H9 (cell line): ENCODE measurements at regions not wholly inside any gene's neighbourhood (a gene's known extent, or its start where the extent isn't known, plus 50 kb on each side); places are given as distances from the start of the nearest gene placed in this dataset.

Source experiments
- DNase-seq: peaks from one replicate; pipeline ENCODE4 v3.0.0-alpha.2; 2017
- H2AFZ ChIP-seq: one replicate; pipeline ENCODE4 v1.6.1; 2013; ENCODE audit warnings: mild to moderate bottlenecking, low read length, control low read depth, moderate library complexity
- H2AK5ac ChIP-seq: 2 replicates; pipeline ENCODE4 v1.6.1; 2013; ENCODE audit warnings: low read length, control low read depth, mixed read lengths; ENCODE audit not compliant: insufficient read length
- H2BK120ac ChIP-seq: one replicate; pipeline ENCODE4 v1.6.1; 2013; ENCODE audit warnings: low read depth, mild to moderate bottlenecking, low read length, control low read depth, inconsistent platforms; ENCODE audit not compliant: poor library complexity, severe bottlenecking
- H2BK12ac ChIP-seq: 2 replicates; pipeline ENCODE4 v1.6.1; 2013; ENCODE audit warnings: low read length, control low read depth, mixed read lengths, low read depth; ENCODE audit not compliant: insufficient read length
- H2BK15ac ChIP-seq: 2 replicates; pipeline ENCODE4 v1.6.1; 2013; ENCODE audit warnings: low read depth, low read length, control low read depth
- H2BK20ac ChIP-seq: one replicate; pipeline ENCODE4 v1.6.1; 2013; ENCODE audit warnings: low read depth, mild to moderate bottlenecking, low read length, control low read depth, inconsistent platforms; ENCODE audit not compliant: poor library complexity, severe bottlenecking
- H2BK5ac ChIP-seq: 2 replicates; pipeline ENCODE4 v1.6.1; 2013; ENCODE audit warnings: low read length, control low read depth, mixed read lengths; ENCODE audit not compliant: insufficient read length
- H3K14ac ChIP-seq: 2 replicates; pipeline ENCODE4 v1.6.1; 2013; ENCODE audit warnings: low read length, control low read depth; ENCODE audit not compliant: insufficient read depth
- H3K18ac ChIP-seq: 2 replicates; pipeline ENCODE4 v1.6.1; 2013; ENCODE audit warnings: low read depth, mild to moderate bottlenecking, mixed read lengths, low read length, control low read depth; ENCODE audit not compliant: insufficient read length
- H3K23ac ChIP-seq: 2 replicates; pipeline ENCODE4 v1.6.1; 2013; ENCODE audit warnings: low read length, control low read depth, mixed read lengths, low read depth; ENCODE audit not compliant: insufficient read length
- H3K23me2 ChIP-seq: 2 replicates; pipeline ENCODE4 v1.6.1; 2013; ENCODE audit warnings: low read depth, mild to moderate bottlenecking, mixed read lengths, low read length, control low read depth; ENCODE audit not compliant: insufficient read length, poor library complexity, severe bottlenecking
- H3K27ac ChIP-seq: 2 replicates; pipeline ENCODE4 v1.5.1; 2013; ENCODE audit warnings: low read length, control low read depth, mixed read lengths, low read depth; ENCODE audit not compliant: insufficient read length
- H3K27me3 ChIP-seq: 2 replicates; pipeline ENCODE4 v1.6.1; 2013; ENCODE audit warnings: low read length, control low read depth, inconsistent platforms; ENCODE audit not compliant: insufficient read depth
- H3K4ac ChIP-seq: 2 replicates; pipeline ENCODE4 v1.6.1; 2013; ENCODE audit warnings: low read depth, mild to moderate bottlenecking, control low read depth, inconsistent platforms, low read length, moderate library complexity
- H3K4me1 ChIP-seq: 2 replicates; pipeline ENCODE4 v1.6.1; 2013; ENCODE audit warnings: low read length, control low read depth, inconsistent platforms; ENCODE audit not compliant: insufficient read depth
- H3K4me2 ChIP-seq: 2 replicates; pipeline ENCODE4 v1.6.1; 2013; ENCODE audit warnings: low read length, control low read depth, mixed read lengths; ENCODE audit not compliant: insufficient read length, insufficient read depth
- H3K56ac ChIP-seq: 2 replicates; pipeline ENCODE4 v1.6.1; 2013; ENCODE audit warnings: low read depth, mild to moderate bottlenecking, mixed read lengths, low read length, control low read depth; ENCODE audit not compliant: insufficient read length
- H3K79me1 ChIP-seq: 2 replicates; pipeline ENCODE4 v1.6.1; 2013; ENCODE audit warnings: low read depth, mild to moderate bottlenecking, moderate library complexity, low read length, control low read depth, inconsistent platforms; ENCODE audit not compliant: insufficient read depth, poor library complexity, severe bottlenecking
- H3K79me2 ChIP-seq: 2 replicates; pipeline ENCODE4 v1.6.1; 2013; ENCODE audit warnings: low read length, control low read depth, inconsistent platforms; ENCODE audit not compliant: insufficient read depth
- H3K9ac ChIP-seq: 2 replicates; pipeline ENCODE4 v1.6.1; 2013; ENCODE audit warnings: low read length, control low read depth, mixed read lengths; ENCODE audit not compliant: insufficient read length; ENCODE audit errors: extremely low read depth
- H3K9me3 ChIP-seq: one replicate; pipeline ENCODE4 v1.6.1; 2013; ENCODE audit warnings: low read depth, low read length, inconsistent platforms; ENCODE audit not compliant: control insufficient read depth
- H3T11ph ChIP-seq: one replicate; pipeline ENCODE4 v1.6.1; 2013; ENCODE audit warnings: mild to moderate bottlenecking, low read length, control low read depth, inconsistent platforms
- H4K20me1 ChIP-seq: one replicate; pipeline ENCODE4 v1.6.1; 2013; ENCODE audit not compliant: control insufficient read depth, insufficient read length, insufficient read depth
- H4K5ac ChIP-seq: 2 replicates; pipeline ENCODE4 v1.6.1; 2013; ENCODE audit warnings: low read depth, mild to moderate bottlenecking, mixed read lengths, low read length, control low read depth; ENCODE audit not compliant: insufficient read length
- H4K8ac ChIP-seq: replicated peaks from 2 replicates; pipeline ENCODE4 v1.6.1; 2013; ENCODE audit warnings: low read length, control low read depth, mixed read lengths, low read depth; ENCODE audit not compliant: insufficient read length
- H4K91ac ChIP-seq: 2 replicates; pipeline ENCODE4 v1.6.1; 2013; ENCODE audit warnings: low read depth, mild to moderate bottlenecking, moderate library complexity, mixed read lengths, low read length, control low read depth; ENCODE audit not compliant: insufficient read length
- H3K27ac Mint-ChIP-seq, 3 experiments: 2 replicates in 2 of 3; 3 replicates in 1 of 3; pipeline ENCODE4 v1.8.0; 2020 to 2021; ENCODE audit warnings: mixed read lengths in 3 of 3, mild to moderate bottlenecking in 1 of 3, moderate library complexity in 1 of 3
- H3K27me3 Mint-ChIP-seq: 2 replicates; pipeline ENCODE4 v1.8.0; 2021; ENCODE audit warnings: low read depth, mild to moderate bottlenecking, moderate library complexity, mixed read lengths
- H3K36me3 Mint-ChIP-seq, 3 experiments: 2 replicates in 2 of 3; 3 replicates in 1 of 3; pipeline ENCODE4 v1.8.0; 2020 to 2021; ENCODE audit warnings: low read depth in 3 of 3, mixed read lengths in 3 of 3; ENCODE audit not compliant: insufficient read depth in 1 of 3
- H3K4me1 Mint-ChIP-seq, 2 experiments: 2 replicates each; pipeline ENCODE4 v1.8.0; 2020; ENCODE audit warnings: mixed read lengths in 2 of 2
- H3K4me3 Mint-ChIP-seq, 2 experiments: 2 replicates in 1 of 2; 3 replicates in 1 of 2; pipeline ENCODE4 v1.8.0; 2020 to 2021; ENCODE audit warnings: mild to moderate bottlenecking in 2 of 2, mixed read lengths in 2 of 2, moderate library complexity in 1 of 2
- H3K9me3 Mint-ChIP-seq, 2 experiments: 2 replicates in 1 of 2; 3 replicates in 1 of 2; pipeline ENCODE4 v1.8.0; 2020; ENCODE audit warnings: mild to moderate bottlenecking in 2 of 2, mixed read lengths in 2 of 2, moderate library complexity in 1 of 2
- CTCF ChIP-seq: fragments of 200-600 bp; sonication (generic); conservative IDR thresholded peaks from 3 replicates; pipeline ENCODE4 v1.8.0; 2021; ENCODE audit warnings: antibody characterized with exemption, mild to moderate bottlenecking
- WGBS: extraction: QIAGEN DNeasy Blood & Tissue Kit; methylation state at CpG from one replicate; pipeline ENCODE4 v1.1.7; 2013; ENCODE audit warnings: missing lambda C conversion rate, low lambda C conversion rate, mixed read lengths; ENCODE audit not compliant: insufficient read length; ENCODE audit errors: extremely low coverage; 5-methylcytosine and 5-hydroxymethylcytosine counted together

- WGBS, result no CpG with 5 or more reads among the region's 22 CpGs
- Mint-ChIP-seq H3K27me3 (no peaks in the 10 kb centered on the region; the same call in 1 of the 2 replicates), H3K36me3 (no peaks in the 10 kb centered on the region; a peak in 1 of 7 replicates), H3K4me3 (no peak overlapping the region), H3K4me1 (peaks cover 32 to 55% of the 10 kb centered on the region in 2 experiments), H3K27ac (peak overlapping the region in 1 of 3 experiments; percentile 23; a peak in 1 of 7 replicates), H3K9me3 (no peaks in the 10 kb centered on the region)
- no peak overlapping the region for H2AK5ac ChIP-seq
- H2BK5ac ChIP-seq, result no peak overlapping the region
- TF ChIP-seq CTCF, result no peak
- no peaks in the 10 kb centered on the region for H3K4me1 ChIP-seq
- peaks cover 3% of the 10 kb centered on the region for H3K79me1 ChIP-seq
- H4K91ac ChIP-seq, result no peak overlapping the region
- H3K79me2 ChIP-seq, result no peaks in the 10 kb centered on the region
- no peak overlapping the region for H4K5ac ChIP-seq
- no peak overlapping the region for H3K14ac ChIP-seq
- H2BK12ac ChIP-seq, result no peak overlapping the region
- no peak overlapping the region for H4K8ac ChIP-seq
- no peak overlapping the region for H2AFZ ChIP-seq
- H3K23me2 ChIP-seq, result no peaks in the 10 kb centered on the region
- no peak for DNase-seq
- H3K56ac ChIP-seq, result no peak overlapping the region
- H3K27ac ChIP-seq, result no peak overlapping the region
- H3K18ac ChIP-seq, result no peak overlapping the region
- H3K4ac ChIP-seq, result no peak overlapping the region
- H3K9ac ChIP-seq, result no peak overlapping the region
- H3T11ph ChIP-seq, result no peak overlapping the region
- no peaks in the 10 kb centered on the region for H3K27me3 ChIP-seq
- H2BK20ac ChIP-seq, result no peak overlapping the region
- H4K20me1 ChIP-seq, result no peaks in the 10 kb centered on the region
- H3K9me3 ChIP-seq, result no peaks in the 10 kb centered on the region
- no peak overlapping the region for H2BK15ac ChIP-seq
- no peak overlapping the region for H2BK120ac ChIP-seq
- no peak overlapping the region for H3K23ac ChIP-seq
- no peak overlapping the region for H3K4me2 ChIP-seq
Measured at GRCh38 chr12:111063295-111064026, 143.1 kb upstream of the MYL2 start.
